SIG-M5 (cell line): ENCODE measurements at regions not wholly inside any gene's neighbourhood (a gene's known extent, or its start where the extent isn't known, plus 50 kb on each side); places are given as distances from the start of the nearest gene placed in this dataset.

Source experiments
- DNase-seq: peaks from one replicate; lab custom pipeline; 2025; lab: John Stamatoyannopoulos, UW

GRCh38 chr3:148162132-148162531 lies 535.6 kb upstream of the AGTR1 start:
- DNase-seq, result no peak

- no peak for DNase-seq
Observed at GRCh38 chr3:148168347-148168746, 529.4 kb upstream of the AGTR1 start.

- no peak for DNase-seq
Observed at GRCh38 chr3:148173851-148174250, 523.9 kb upstream of the AGTR1 start.

GRCh38 chr3:148175214-148175613 lies 522.5 kb upstream of the AGTR1 start:
- DNase-seq, result no peak

- no peak for DNase-seq
Observed at GRCh38 chr3:148178503-148178902, 519.2 kb upstream of the AGTR1 start.

GRCh38 chr3:148184798-148185197 lies 512.9 kb upstream of the AGTR1 start:
- no peak for DNase-seq

GRCh38 chr3:148186881-148187280 lies 510.8 kb upstream of the AGTR1 start:
- no peak for DNase-seq

- DNase-seq, result no peak
Observed at GRCh38 chr3:148187296-148187695, 510.4 kb upstream of the AGTR1 start.

- no peak for DNase-seq
Observed at GRCh38 chr3:148190441-148190990, 507.2 kb upstream of the AGTR1 start.

GRCh38 chr3:148191966-148192365 lies 505.7 kb upstream of the AGTR1 start:
- DNase-seq, result no peak

GRCh38 chr3:148197061-148197460 lies 500.6 kb upstream of the AGTR1 start:
- DNase-seq, result no peak

GRCh38 chr3:148202386-148202785 lies 495.3 kb upstream of the AGTR1 start:
- DNase-seq, result no peak

- DNase-seq, result no peak
Observed at GRCh38 chr3:148203297-148204010, 494.2 kb upstream of the AGTR1 start.

GRCh38 chr3:148204131-148204530 lies 493.6 kb upstream of the AGTR1 start:
- DNase-seq, result no peak

GRCh38 chr3:148205977-148206376 lies 491.7 kb upstream of the AGTR1 start:
- DNase-seq, result no peak

- DNase-seq, result no peak
Observed at GRCh38 chr3:148206446-148206845, 491.3 kb upstream of the AGTR1 start.

- DNase-seq, result no peak
Observed at GRCh38 chr3:148208975-148209374, 488.7 kb upstream of the AGTR1 start.

GRCh38 chr3:148211725-148212124 lies 486.0 kb upstream of the AGTR1 start:
- no peak for DNase-seq

GRCh38 chr3:148214705-148215104 lies 483.0 kb upstream of the AGTR1 start:
- DNase-seq, result no peak

GRCh38 chr3:148217317-148217716 lies 480.4 kb upstream of the AGTR1 start:
- DNase-seq, result no peak

GRCh38 chr3:148218222-148218621 lies 479.5 kb upstream of the AGTR1 start:
- DNase-seq, result no peak

GRCh38 chr3:148219999-148220398 lies 477.7 kb upstream of the AGTR1 start:
- no peak for DNase-seq

GRCh38 chr3:148221303-148221702 lies 476.4 kb upstream of the AGTR1 start:
- no peak for DNase-seq

GRCh38 chr3:148223266-148223665 lies 474.4 kb upstream of the AGTR1 start:
- no peak for DNase-seq
